Lung microvascular endothelial cell (primary cell): ENCODE measurements at regions not wholly inside any gene's neighbourhood (a gene's known extent, or its start where the extent isn't known, plus 50 kb on each side); places are given as distances from the start of the nearest gene placed in this dataset.

Experiments used
- DNase-seq, 2 donors: peaks; one replicate each; pipeline versions ENCODE4 v3.0.0 to v3.0.0-alpha.2; 2010; ENCODE audit warnings: low read depth in 2 of 2

GRCh38 chr12:105698075-105698474, 367.6 kb downstream of the C12orf75 start:
- no peak for DNase-seq

GRCh38 chr12:105699209-105699608, 368.7 kb downstream of the C12orf75 start:
- no peak for DNase-seq

GRCh38 chr12:105704787-105705186, 374.3 kb downstream of the C12orf75 start:
- no peak for DNase-seq

- DNase-seq, result no peak
Measured at GRCh38 chr12:105705235-105705634, 374.7 kb downstream of the C12orf75 start.

- DNase-seq, result peak; percentile 82
Measured at GRCh38 chr12:105705765-105706164, 375.3 kb downstream of the C12orf75 start.

DNA sequence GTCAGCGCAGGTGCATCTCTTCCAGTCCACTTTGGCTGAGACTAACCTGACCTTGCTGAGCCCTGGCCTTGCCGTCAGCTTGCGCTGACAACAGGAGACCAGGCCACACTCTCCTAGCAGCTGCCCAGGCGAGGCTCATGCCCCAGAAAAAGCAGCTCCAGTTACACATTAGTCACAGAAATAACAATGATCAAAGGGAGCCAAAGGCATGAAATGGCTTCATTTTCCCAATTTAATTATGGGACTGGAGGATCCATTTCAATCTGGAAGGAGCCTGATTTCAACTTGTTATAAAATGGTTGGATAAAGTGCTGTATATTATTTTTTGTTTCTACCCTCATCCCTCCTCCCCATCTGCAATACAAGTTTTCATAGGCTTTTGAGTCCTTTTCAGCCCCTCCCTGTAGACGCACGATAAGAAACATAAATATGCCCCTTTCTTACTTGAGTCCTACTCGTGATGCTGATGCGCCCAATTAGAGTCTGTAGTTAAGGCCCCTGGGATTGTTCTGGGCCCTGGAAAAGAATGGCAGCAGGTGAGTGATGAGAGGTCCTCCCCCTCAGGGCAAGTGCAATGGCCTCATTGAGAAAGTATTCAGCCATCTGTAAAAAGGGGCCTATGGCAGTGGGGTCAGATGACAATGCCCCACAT, 376.0 kb downstream of the C12orf75 start:
- peak; percentile 4 to 46 for DNase-seq

DNA sequence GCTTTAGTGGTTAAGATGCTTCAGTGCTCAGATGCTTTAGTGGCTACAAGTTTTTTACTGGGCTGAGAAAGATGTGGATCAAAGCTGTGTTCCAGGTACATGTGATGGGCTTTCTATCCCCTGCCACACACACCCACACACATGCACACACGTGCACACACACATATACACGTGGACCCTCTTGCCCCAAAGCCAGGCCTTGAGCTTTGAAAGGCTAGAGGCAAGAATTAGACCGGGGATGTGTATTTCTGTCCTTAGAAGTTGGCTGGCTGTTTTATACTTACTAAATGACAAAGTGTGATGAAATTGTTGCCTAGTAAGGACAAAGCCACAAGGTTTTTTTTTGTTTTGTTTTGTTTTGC, 376.5 kb downstream of the C12orf75 start:
- no peak for DNase-seq

DNA sequence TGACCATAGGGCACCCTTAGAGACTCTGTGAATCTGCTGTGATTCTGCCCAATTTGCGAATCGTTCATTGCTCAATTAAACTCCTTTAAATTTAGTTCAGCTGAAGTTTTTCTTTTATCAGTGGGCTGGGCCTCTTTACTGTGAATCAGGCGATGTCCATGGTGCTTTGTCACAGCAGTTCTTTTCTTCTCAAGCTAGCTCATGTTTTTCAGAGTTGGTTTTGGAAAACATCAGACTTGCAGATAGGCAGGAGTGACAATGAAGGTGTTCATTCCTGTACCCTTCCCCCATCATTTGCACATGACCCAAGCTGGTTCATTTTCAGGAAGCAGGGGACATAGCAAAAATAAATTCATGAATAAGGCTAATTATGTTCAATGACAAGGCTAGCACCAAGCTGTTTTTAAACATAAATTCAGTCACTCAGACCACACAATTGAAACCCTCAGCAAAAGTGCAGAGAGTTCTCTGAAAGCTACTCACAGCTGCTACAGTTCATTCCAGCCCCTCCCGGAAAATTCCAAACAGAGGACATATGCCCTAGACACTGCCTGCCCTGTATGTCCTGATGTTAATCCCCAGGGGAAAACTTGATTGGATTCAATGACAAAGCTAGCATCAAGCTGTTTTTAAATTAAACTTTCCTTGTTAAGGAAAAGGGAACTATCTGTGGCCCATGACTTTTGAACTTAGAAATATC, 383.3 kb downstream of the C12orf75 start:
- DNase-seq, result peak in 1 of 2 donors; percentile 15

- DNase-seq, result no peak
Measured at GRCh38 chr12:105716621-105717020, 386.1 kb downstream of the C12orf75 start.

GRCh38 chr12:105721051-105721825, 390.7 kb downstream of the C12orf75 start:
- no peak for DNase-seq

DNA sequence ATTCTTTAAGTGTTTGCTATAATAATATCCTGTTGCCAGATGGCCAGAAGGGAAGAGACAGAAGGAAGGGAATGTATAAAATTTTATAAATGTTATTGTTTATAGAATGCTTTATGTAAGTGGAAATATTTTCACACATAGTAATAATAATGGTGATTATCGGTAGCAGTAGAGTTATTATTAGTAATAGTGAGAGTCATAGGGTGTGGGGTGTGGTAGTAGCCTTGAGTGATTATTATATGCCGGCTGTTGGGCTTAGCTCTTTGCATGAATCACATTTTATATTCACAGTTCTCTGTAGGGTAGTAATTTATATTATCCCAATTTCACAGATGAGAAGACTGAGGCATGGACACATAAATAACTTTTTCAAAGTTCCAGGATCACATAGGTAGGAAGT, 391.4 kb downstream of the C12orf75 start:
- no peak for DNase-seq

GRCh38 chr12:105723066-105723465, 392.6 kb downstream of the C12orf75 start:
- DNase-seq, result no peak

GRCh38 chr12:105723494-105723893, 393.0 kb downstream of the C12orf75 start:
- DNase-seq, result no peak

DNA sequence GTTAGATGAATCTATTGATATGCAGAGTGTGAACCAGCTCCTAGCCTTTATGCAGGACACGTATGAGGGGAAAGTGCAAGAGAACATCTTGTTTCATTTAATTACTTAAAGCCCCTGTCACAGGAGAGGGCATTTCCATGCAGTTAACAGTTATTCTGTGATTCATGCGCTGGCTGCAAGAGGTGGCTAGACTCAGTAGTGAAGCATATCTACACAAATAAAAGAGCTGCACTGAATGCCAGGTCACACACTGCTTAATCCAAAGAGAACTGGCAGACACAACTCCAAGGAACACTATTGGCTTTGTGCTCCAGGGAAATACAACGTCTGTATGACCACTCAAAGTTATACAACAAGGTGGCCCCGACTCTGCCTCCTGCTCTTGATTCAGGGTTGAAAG, 394.1 kb downstream of the C12orf75 start:
- DNase-seq, result no peak

GRCh38 chr12:105725054-105725453, 394.6 kb downstream of the C12orf75 start:
- no peak for DNase-seq

DNA sequence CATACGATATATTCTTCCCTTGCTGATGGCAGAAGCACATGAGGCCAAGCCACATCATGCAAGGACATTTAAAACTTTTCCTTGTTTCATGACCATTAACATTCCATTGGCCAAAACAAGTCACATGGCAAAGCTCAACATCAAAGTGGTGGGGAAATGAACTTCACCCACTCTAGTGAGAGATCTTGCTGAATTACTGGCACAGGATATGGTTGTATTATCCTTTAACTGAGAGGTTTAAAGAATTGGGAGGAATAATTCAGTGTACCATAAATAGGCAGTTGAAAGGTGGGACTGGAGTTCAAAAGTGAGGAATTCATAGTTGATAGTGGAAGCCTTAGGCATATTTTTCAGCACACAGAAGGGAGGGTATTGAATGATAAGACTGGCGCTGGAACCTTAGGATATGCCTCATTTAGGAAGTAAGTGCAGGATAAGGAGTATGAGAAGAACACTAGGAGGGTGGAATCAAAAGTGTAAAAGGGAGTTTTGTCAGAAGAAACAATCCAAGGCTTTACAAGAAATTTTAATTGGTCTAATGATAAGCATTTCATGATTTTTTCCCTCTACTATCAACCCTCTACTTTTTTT, 398.8 kb downstream of the C12orf75 start:
- DNase-seq, result no peak

- no peak for DNase-seq
Measured at GRCh38 chr12:105729926-105730325, 399.4 kb downstream of the C12orf75 start.

GRCh38 chr12:105733579-105733978, 403.1 kb downstream of the C12orf75 start:
- DNase-seq, result no peak

DNA sequence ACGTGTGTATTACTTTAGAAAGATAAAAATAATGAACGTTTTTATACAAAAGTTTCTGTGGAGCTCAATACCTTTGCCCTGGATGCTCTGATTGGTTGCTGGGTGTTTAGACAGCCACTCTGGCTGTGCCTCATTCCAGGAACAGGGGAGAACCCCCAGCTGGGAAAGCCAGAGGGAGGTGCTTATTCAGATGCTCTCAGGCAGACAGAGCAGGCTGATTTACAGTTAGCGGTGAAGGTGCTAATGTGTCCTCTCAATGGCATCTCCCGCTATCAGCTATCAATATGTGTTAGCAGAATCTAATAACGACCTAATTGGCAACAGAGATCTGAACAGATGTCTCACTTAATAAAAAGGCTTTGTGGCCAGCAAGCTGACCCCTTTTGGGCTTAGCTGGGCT, 402.3 kb downstream of the NUAK1 start:
- DNase-seq, result no peak

- DNase-seq, result peak; percentile 95 to 99
Measured at GRCh38 chr12:105738051-105738450, 400.7 kb downstream of the NUAK1 start.

DNA sequence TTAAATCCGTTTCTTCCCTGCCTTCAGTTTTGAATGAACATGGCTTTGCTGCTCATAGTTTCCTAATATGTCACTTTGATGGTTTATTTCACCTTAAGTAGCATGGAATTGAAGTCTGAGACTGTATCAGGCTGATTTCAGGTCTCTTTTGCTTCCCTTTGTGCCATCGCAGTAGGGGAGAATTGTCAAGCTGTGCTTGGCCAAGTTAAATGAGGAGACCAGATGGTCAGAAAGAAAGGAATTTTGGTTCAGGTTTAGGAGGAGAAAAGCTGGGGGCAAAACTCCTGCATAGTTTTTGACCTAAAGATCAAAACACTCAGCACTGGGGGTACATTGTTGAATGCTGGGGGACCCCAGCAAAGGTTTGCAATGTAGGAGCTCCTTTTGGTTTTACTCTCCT, 398.4 kb downstream of the NUAK1 start:
- DNase-seq, result no peak
